ENCODE measurements at regions not wholly inside any gene's neighbourhood (a gene's known extent, or its start where the extent isn't known, plus 50 kb on each side); places are given as distances from the start of the nearest gene placed in this dataset.

DNA sequence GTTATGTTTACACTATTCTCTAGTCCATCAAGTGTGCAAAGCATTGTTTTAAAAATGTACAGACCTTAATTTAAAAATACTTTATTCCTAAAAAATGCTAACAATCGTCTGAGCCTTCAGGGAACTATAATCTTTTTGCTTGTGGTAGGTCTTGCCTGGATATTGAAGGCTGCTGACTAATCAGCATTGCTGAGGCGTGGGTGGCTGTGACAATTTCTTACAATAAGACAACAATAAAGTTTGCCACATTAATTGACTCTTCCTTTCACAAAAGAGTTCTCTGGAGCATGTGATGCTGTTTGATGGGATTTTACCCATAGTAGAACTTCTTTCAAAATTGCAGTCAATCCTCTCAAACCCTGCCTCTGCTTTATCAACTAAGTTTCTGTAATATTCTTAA lies 384.0 kb upstream of the TGFBR2 start:
- H2AK5ac ChIP-seq (ENCODE audit: low read depth, low read length) = no peak overlapping the region
- TF ChIP-seq KDM1A (IDR thresholded peaks at IDR 0.05; ENCODE audit: borderline replicate concordance, low read length) = no peak
- no peak for TF ChIP-seq MAFK (IDR thresholded peaks at IDR 0.05; ENCODE audit: low read depth, low read length)
- no peak for TF ChIP-seq SIX5 (IDR thresholded peaks at IDR 0.05; ENCODE audit: low read depth, low read length)
- TF ChIP-seq NANOG (IDR thresholded peaks at IDR 0.05; ENCODE audit: insufficient read depth, low read depth, low read length, poor library complexity, severe bottlenecking) = no peak
- TF ChIP-seq, protein P1, sequence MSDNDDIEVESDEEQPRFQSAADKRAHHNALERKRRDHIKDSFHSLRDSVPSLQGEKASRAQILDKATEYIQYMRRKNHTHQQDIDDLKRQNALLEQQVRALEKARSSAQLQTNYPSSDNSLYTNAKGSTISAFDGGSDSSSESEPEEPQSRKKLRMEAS (IDR thresholded peaks at IDR 0.05) = no peak
- TF ChIP-seq HDAC2 (IDR thresholded peaks at IDR 0.05; ENCODE audit: borderline replicate concordance in 1 of 2, low read depth in 2 of 2, low read length in 2 of 2) = no peak
- TF ChIP-seq RAD21 (IDR thresholded peaks at IDR 0.05 in 1 of 2, conservative IDR thresholded peaks at IDR 0.05 in 1 of 2; ENCODE audit: low read depth in 2 of 2, low read length in 2 of 2) = no peak
- TF ChIP-seq TAF7 (optimal IDR thresholded peaks at IDR 0.05; ENCODE audit: borderline replicate concordance, low read depth, low read length) = no peak
- no peak for TF ChIP-seq TAF1 (IDR thresholded peaks at IDR 0.05; ENCODE audit: low read depth, low read length)
- TF ChIP-seq EP300 (IDR thresholded peaks at IDR 0.05; ENCODE audit: borderline replicate concordance in 1 of 2, low read depth in 2 of 2, low read length in 2 of 2) = no peak
- no peak for TF ChIP-seq ATF3 (IDR thresholded peaks at IDR 0.05; ENCODE audit: insufficient read depth, low read depth, low read length)
- no peak for TF ChIP-seq BCL11A (IDR thresholded peaks at IDR 0.05; ENCODE audit: low read depth in 2 of 2, low read length in 2 of 2)
- H2BK120ac ChIP-seq (replicated peaks; ENCODE audit: low read depth, low read length) = no peak overlapping the region
- FAIRE-seq (no peak), DNase-seq (ENCODE audit: low read depth in 1 of 2, low spot score in 2 of 2) (no peak)
- no peaks in the 10 kb centered on the region for H3K79me1 ChIP-seq (ENCODE audit: low read depth, low read length)
- H2BK20ac ChIP-seq (ENCODE audit: low read length) = no peak overlapping the region
- H3K18ac ChIP-seq (ENCODE audit: extremely low read depth, low read length) = no peak overlapping the region
- H2AFZ ChIP-seq (ENCODE audit: low read length) = no peak overlapping the region
- H3K23ac ChIP-seq (ENCODE audit: insufficient read length) = no peak overlapping the region
- no peaks in the 10 kb centered on the region for H3K27me3 ChIP-seq (replicated peaks in 1 of 4; ENCODE audit: control insufficient read depth in 3 of 4, extremely low read depth in 1 of 4, insufficient read depth in 3 of 4, low read length in 3 of 4)
- no peak overlapping the region for H2BK5ac ChIP-seq (ENCODE audit: low read depth, low read length)
- no peak overlapping the region for H4K91ac ChIP-seq (replicated peaks; ENCODE audit: insufficient read length, low read length)
- H3K79me2 ChIP-seq (ENCODE audit: control insufficient read depth in 1 of 2, insufficient read depth in 2 of 2, low read length in 2 of 2) = no peaks in the 10 kb centered on the region
- ChIA-PET POLR2A (ENCODE audit: partially characterized antibody) (no interaction called here), CTCF (ENCODE audit: partially characterized antibody) (interaction anchor here (1.2 kb wide), 1 partner anchor 180 kb away, joined by 4 read pairs; no protein-coding TSS in a partner anchor)
- no peaks in the 10 kb centered on the region for H3K4me1 ChIP-seq (replicated peaks in 1 of 4; ENCODE audit: control insufficient read depth in 3 of 4, insufficient read depth in 4 of 4, low read length in 3 of 4)
- H3K27ac ChIP-seq (ENCODE audit: low read depth, low read length) = no peak overlapping the region
- no peak overlapping the region for H3K56ac ChIP-seq (replicated peaks; ENCODE audit: insufficient read length, low read depth, low read length)
- H3K4ac ChIP-seq (replicated peaks; ENCODE audit: insufficient read length, low read depth, low read length) = no peak overlapping the region
- no peak overlapping the region for H4K8ac ChIP-seq (ENCODE audit: extremely low read depth, insufficient read depth, low read length)
- H2BK12ac ChIP-seq (ENCODE audit: low read depth, low read length) = no peak overlapping the region
- H3K23me2 ChIP-seq (ENCODE audit: low read depth, low read length) = no peaks in the 10 kb centered on the region
- H3K9me3 ChIP-seq (ENCODE audit: insufficient read depth in 2 of 2, low read depth in 1 of 2, low read length in 1 of 2) = no peaks in the 10 kb centered on the region
- H3K4me2 ChIP-seq (ENCODE audit: insufficient read depth in 1 of 2, low read depth in 2 of 2, low read length in 2 of 2) = no peak overlapping the region
- no peaks in the 10 kb centered on the region for H4K20me1 ChIP-seq (replicated peaks in 1 of 2; ENCODE audit: control insufficient read depth in 1 of 2, insufficient read depth in 2 of 2, low read length in 2 of 2)
- H3K9ac ChIP-seq (replicated peaks in 1 of 4; ENCODE audit: extremely low read depth in 1 of 4, low read depth in 3 of 4, low read length in 3 of 4) = no peak overlapping the region
- H3K14ac ChIP-seq (ENCODE audit: insufficient read length) = no peak overlapping the region
- no peak overlapping the region for H4K5ac ChIP-seq (ENCODE audit: insufficient read length, low read depth, low read length)
- WGBS, 2 experiments (ENCODE audit: extremely low coverage in 1 of 2, insufficient coverage in 1 of 2, insufficient read length in 1 of 2, insufficient replicate concordance in 2 of 2, low coverage in 1 of 2, low lambda C conversion rate in 2 of 2, missing lambda C conversion rate in 1 of 2) = 81% methylated on average over 2 of the region's 2 CpGs; no CpG with 5 or more reads in 1 of the 2 experiments
- H2BK15ac ChIP-seq (ENCODE audit: low read length) = no peak overlapping the region
- H3K36me3 ChIP-seq (ENCODE audit: control insufficient read depth in 2 of 4, insufficient read depth in 4 of 4, low read length in 3 of 4) = no peaks in the 10 kb centered on the region
- H3K4me3 ChIP-seq (ENCODE audit: extremely low read depth in 1 of 4, insufficient read depth in 2 of 4, low read depth in 3 of 4, low read length in 4 of 4) = no peak overlapping the region
